HG03280 (cell line): ENCODE measurements at regions not wholly inside any gene's neighbourhood (a gene's known extent, or its start where the extent isn't known, plus 50 kb on each side); places are given as distances from the start of the nearest gene placed in this dataset.
"Not testable (repeated sequence)": the region's sequence is repeated elsewhere in the genome, so short reads cannot be mapped to it uniquely, and the experiment has no call there.

Source experiments
- ATAC-seq: cut with Tn5 transposase; IDR thresholded peaks from one replicate; pipeline ENCODE4 v1.9.1; 2021; ENCODE audit warnings: mild to moderate bottlenecking, moderate library complexity; ENCODE audit not compliant: unreplicated experiment

- no peak for ATAC-seq
Observed at GRCh38 chr13:79191501-79191900, 214.6 kb downstream of the RBM26 start.

- peak; percentile 33 for ATAC-seq
Observed at GRCh38 chr13:79190932-79191331, 215.1 kb downstream of the RBM26 start.

GRCh38 chr13:79187917-79188690 lies 218.0 kb downstream of the RBM26 start:
- ATAC-seq = peak; percentile 33

DNA sequence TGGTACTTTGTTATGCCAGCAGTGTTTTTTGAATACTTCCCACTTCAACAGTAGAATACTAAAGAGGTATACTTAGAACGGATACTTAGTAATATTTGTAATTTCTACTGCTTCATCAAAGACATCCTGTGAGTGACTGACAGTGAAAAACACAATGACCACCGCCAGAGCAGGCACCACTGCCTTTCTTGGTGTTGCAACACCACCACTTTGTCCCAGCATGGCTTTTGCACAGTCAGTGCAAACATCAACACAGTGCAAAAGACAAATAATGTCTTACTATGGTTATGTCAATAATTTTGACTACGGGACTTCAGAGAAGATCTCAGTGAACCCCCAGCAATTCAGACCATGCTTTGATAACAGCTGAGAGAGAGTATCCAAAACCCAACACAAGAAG lies 220.5 kb downstream of the RBM26 start:
- no peak for ATAC-seq

GRCh38 chr13:79183231-79183630 lies 222.8 kb downstream of the RBM26 start:
- no peak for ATAC-seq

DNA sequence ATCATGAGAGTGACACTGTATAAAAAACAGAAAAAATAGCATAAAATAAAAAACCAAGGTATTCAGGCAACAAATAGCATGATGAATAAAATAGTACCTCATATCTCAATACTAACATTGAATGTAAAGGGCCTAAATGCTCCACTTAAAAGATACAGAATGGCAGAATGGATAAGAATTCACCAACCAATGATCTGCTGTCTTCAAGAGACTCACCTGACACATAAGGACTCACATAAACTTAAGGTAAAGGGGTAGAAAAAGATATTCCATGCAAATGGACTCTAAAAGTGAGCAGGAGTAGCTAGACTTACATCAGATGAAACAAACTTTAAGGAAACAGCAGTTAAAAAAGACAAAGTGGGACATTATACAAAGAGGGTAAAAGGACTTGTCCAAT lies 232.4 kb downstream of the RBM26 start:
- ATAC-seq = not testable (repeated sequence)

GRCh38 chr13:79172924-79173323 lies 233.1 kb downstream of the RBM26 start:
- not testable (repeated sequence) for ATAC-seq

- ATAC-seq = no peak
Observed at GRCh38 chr13:79171141-79172061, 234.7 kb downstream of the RBM26 start.

- no peak for ATAC-seq
Observed at GRCh38 chr13:79160818-79161217, 245.2 kb downstream of the RBM26 start.

DNA sequence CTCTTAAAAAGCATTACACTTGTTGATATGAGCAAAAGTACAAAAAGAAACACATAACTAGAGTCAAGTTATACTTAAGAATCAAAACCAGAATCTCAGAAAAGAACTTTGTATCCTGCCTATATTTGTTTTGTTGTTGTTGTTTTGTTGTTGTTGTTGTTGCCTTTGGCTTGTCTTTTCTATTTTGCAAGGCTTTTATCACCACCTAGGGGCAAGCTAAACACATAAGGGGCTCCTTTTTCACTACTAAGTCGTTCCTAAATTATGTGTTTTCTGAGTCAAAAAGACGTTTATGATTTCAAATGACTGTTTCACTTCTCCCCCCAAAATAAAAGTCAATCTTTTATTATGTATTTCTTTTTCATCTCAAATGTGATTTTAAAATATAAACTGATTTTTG lies 250.2 kb downstream of the RBM26 start:
- ATAC-seq = no peak

DNA sequence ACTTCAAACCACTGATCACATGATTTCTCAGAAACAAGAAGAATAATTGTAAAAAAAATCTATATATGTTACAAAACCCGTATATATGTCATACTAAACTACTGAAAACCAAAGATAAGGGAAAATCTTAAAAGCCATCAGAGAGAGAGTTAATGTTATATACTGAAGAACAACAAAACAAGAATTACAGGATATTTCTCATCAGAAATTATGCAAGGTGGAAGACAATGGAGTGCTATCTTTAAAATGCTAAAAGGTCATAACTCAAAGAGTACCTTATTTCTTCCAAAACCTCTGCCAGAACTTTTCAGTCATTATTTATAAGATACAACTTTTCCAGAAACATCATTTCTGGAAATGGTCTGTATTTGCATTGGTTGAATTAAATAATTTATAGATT lies 256.8 kb downstream of the RBM26 start:
- ATAC-seq = no peak

- no peak for ATAC-seq
Observed at GRCh38 chr13:79141082-79141481, 265.0 kb downstream of the RBM26 start.

DNA sequence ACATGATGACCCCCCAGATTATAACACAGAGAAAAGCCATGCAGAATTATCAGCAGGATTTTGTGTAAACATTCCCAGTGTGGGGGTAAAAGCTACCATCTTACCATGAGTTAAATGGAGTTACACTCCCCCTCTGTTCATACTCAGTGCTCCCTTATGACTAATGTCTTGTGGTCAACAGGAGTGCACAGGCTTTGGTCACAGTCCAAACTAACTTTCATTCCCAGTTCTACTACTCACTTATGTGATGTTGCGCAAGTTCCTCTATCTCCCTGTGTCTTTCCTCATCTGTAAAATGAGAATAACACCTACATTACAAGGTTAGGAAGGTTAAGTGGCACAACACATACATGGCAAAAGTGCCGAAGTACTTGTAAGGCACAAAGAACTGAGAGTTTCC lies 277.9 kb downstream of the RBM26 start:
- no peak for ATAC-seq

GRCh38 chr13:79126706-79127105 lies 279.3 kb downstream of the RBM26 start:
- ATAC-seq = no peak

- ATAC-seq = no peak
Observed at GRCh38 chr13:79124183-79124582, 281.9 kb downstream of the RBM26 start.

- no peak for ATAC-seq
Observed at GRCh38 chr13:79121286-79121685, 284.8 kb downstream of the RBM26 start.

DNA sequence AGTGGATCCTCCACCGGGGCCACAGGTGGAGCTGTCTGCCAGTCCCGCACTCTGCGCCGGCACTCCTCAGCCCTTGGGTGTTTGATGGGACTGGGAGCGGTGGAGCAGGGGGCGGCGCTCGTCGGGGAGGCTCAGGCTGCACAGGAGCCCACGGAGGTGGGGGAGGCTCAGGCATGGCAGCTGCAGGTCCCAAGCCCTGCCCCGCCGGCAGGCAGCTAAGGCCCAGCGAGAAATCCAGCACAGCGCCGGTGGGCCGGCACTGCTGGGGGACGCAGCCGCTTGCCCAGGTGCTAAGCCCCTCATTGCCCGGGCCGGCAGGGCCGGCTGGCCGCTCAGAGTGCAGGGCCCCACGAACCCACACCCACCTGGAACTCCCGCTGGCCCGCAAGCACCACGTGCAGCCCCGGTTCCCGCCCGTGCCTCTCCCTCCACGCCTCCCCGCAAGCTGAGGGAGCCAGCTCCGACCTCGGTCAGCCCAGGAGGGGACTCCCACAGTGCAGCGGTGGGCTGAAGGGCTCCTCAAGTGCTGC lies 286.4 kb downstream of the RBM26 start:
- ATAC-seq = no peak

- ATAC-seq = no peak
Observed at GRCh38 chr13:79112016-79112415, 294.0 kb downstream of the RBM26 start.

DNA sequence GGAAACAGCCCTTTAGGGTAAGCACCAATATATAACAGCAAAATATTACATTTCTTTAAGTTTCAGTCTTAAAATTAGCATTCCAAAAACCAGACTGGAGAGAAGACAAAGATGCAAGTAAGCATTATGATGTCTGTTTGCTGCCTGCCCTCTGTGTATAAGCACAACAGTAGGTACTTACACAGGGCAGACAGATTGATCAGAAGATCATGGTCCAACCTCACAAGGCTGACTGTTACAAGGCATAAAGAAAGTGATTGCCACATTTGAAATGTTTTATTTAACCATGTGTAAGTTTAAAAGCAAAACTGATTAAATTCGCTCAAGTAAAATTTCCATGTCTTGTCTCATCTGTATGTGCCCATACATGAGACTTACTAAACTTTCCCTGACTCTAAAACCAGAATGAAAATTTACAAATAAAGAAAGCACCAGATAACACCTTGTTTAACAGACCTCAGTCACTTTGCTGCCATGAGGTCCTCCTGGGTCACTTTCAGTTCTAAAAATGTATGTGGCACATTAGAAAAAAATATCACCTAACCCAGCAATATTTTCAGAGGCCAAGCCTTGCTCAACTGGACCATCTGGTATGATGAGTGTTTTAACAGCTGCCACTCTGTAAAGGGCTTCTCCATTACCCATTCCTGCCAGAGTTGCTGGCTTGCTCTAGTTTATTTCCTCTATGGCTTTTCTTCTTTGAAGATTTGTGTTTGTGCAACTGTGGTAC lies 297.0 kb downstream of the RBM26 start:
- peak; percentile 78 for ATAC-seq

DNA sequence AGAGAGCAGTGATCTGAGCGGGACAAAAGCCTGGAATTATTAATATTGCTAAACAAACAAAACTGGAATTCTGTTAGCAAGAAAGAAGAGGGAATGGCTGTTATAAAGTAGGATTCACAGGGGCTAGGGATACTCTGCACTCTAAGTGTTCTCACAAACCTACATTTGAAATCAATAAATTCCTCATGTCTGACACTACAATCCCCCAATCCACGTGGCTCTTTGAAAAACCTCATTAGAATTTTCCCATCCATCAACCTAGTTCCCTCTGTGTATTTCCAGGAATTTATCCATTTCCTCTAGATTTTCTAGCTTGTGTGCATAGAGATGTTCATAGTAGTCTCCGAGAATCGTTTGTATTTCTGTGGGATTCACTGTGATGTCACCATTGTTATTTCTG lies 307.5 kb downstream of the RBM26 start:
- ATAC-seq = no peak

DNA sequence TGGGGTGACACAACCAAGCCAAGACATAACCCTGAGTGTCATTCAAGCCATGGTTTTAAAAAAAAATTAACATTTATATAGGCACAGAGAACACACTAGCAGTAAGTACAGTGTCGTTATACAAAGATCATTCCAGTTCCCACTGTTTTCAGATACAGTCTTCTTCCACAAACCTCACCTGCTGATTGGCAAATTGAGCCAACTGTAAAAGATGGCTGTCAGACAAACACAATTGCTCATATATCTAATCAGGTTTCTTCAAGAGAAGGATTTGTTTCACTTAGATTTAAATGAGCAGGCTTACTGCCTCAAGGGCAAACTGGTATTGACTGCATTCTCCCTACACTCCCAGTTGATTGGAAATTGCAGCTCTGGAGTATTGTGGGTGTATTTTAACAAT lies 308.9 kb downstream of the RBM26 start:
- no peak for ATAC-seq
